ENCODE measurements at regions not wholly inside any gene's neighbourhood (a gene's known extent, or its start where the extent isn't known, plus 50 kb on each side); places are given as distances from the start of the nearest gene placed in this dataset.

GRCh38 chr2:83014462-83014861 lies 1444.6 kb downstream of the SUCLG1 start:
- TF ChIP-seq CTCF (IDR thresholded peaks at IDR 0.05) (no peak), POLR2A (IDR thresholded peaks at IDR 0.05) (no peak), POLR2AphosphoS5 (IDR thresholded peaks at IDR 0.05) (no peak), EP300 (IDR thresholded peaks at IDR 0.05) (no peak)
